ENCODE measurements at regions not wholly inside any gene's neighbourhood (a gene's known extent, or its start where the extent isn't known, plus 50 kb on each side); places are given as distances from the start of the nearest gene placed in this dataset.

- no peak for DNase-seq (ENCODE audit: low read depth in 2 of 2)
Measured at GRCh38 chr11:11756718-11757117, 85.1 kb upstream of the USP47 start.

DNA sequence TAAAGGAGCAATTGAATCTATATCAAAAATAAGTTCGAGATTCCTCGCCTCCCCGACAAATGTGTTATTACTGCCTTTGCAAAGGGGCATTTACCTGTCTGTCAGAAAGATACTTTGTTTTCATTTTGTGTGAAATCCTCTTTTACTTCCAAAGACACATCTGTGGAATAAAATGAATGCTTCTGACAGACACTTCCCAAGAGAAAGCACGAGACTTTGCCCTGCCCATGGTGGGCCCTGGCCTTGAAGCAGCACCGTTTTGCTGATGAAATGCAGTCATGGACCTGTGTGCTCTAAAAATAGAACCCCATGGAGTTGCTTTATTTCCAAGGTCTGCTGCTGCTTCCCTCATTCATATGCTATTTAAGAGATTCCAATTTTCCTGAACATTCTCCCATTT lies 85.9 kb upstream of the USP47 start:
- DNase-seq (ENCODE audit: low read depth in 2 of 2) = no peak

DNA sequence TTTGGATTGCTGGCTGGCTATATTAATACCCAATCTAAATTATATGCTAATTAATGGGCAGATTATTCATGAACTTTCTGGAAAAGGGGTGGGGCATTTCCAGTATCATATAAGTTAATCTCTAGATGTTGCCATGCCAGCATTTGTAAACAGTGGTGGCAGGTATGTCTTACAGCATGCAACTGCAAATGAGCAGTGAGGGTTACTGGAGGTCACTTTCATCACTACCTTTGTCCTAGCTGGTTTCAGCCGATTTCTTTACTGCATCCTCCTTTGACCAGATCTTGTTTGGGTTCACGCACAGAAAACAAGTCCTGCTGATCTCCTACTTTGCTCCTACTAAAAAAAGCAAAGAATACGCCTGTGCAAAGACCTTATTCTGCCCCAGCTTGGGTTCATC lies 89.1 kb upstream of the USP47 start:
- no peak for DNase-seq (ENCODE audit: low read depth in 2 of 2)

DNA sequence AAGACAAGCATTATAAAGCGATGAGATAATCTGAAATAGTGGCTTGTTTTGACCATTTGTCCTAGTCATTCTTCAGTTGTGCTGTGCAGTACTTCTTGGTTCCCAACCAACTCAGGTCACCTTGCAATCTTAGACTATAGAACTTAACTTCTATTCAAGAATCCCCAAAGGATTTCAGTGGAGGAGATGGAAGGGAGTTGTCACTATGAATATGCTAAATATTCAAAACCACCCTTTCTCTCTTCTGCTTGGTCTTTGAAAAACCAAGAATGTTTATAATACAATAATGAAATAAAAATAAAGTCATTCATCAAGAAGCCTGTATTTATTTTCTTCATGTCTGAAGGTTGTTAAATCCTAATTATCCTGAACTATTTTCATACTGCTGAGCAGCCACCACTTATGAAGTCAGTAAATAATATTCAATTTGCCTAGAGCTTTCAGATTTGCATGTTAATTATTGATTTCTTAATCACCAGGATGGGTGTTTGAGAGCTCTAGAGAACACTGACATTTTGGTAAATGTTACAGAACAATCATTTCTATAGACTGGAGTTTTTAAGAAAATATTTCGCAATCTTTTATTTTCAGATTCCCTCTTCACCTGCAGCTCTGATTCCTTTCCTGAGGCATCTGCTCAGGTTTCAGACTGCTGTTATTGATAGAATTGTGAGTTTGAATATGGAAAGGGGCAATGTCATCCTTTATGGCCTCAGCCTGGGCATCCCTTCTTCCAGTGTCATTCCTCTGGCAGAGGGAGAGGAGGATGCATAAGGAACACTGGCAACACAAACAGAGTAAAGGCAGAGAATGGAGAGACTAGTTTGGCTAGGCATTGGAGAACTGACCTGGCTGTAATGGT lies 91.5 kb upstream of the USP47 start:
- no peak for DNase-seq (ENCODE audit: low read depth in 2 of 2)

- no peak for DNase-seq (ENCODE audit: low read depth in 2 of 2)
Measured at GRCh38 chr11:11748706-11749365, 92.9 kb upstream of the USP47 start.

- DNase-seq (ENCODE audit: low read depth in 2 of 2) = no peak
Measured at GRCh38 chr11:11747570-11747969, 94.2 kb upstream of the USP47 start.

- no peak for DNase-seq (ENCODE audit: low read depth in 2 of 2)
Measured at GRCh38 chr11:11746449-11746848, 95.3 kb upstream of the USP47 start.

DNA sequence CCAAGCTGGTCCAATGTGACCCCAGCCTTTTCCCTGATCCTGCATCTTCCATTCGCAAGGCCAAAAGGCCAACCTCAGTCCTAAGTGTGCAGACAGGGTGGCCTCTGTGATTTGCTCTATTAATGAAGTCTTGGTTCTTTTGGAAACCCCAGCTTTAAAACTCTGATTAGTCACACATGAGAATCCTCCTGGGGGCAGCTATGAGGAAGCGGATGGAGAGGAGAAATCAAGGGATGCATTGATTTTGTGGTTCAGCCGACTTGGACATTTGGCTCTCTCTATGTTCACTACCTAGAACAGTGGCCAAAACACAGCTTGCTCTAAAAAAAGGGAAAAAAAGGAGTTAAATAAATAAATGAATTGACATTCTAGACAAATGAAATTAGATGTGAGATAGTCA lies 98.6 kb upstream of the USP47 start:
- DNase-seq (ENCODE audit: low read depth in 2 of 2) = no peak

DNA sequence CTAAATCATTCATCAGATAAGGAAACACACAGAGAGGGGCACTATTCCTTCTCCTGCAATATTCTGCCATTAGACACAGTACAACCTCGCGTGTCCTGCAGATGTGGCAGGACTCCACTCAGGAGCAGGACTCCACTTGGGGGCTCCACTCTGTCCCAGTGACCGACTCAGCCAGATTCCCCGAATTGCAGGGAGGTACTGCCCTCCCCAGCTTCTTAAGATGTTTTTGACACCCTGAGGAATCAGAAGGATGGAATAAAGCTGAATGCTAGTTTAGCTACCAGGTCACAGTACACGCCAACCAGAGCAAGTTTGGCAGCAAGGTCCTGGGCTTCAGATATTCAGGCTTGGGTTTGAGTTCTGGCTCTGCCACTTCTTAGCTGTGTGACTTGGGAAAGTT lies 99.3 kb upstream of the USP47 start:
- DNase-seq (ENCODE audit: low read depth in 2 of 2) = no peak

DNA sequence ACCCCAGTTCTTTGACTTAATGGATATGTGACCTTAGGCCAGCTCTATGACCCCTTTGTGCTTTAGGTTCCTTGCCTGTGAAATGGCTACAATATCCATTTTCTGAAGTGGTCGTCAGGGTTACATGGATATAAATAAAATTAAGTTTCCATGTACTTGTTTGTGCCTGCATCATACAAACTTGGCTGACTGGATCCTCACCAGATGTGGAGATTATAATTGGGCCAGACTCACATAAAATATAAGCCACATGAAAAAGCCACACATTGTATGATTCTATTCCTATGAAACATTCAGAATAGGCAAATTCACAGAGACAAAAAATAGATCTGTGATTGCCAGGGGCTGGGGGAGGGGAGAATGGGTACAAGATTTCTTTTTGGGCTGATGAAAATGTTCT lies 100.9 kb upstream of the USP47 start:
- DNase-seq (ENCODE audit: low read depth in 2 of 2) = no peak

DNA sequence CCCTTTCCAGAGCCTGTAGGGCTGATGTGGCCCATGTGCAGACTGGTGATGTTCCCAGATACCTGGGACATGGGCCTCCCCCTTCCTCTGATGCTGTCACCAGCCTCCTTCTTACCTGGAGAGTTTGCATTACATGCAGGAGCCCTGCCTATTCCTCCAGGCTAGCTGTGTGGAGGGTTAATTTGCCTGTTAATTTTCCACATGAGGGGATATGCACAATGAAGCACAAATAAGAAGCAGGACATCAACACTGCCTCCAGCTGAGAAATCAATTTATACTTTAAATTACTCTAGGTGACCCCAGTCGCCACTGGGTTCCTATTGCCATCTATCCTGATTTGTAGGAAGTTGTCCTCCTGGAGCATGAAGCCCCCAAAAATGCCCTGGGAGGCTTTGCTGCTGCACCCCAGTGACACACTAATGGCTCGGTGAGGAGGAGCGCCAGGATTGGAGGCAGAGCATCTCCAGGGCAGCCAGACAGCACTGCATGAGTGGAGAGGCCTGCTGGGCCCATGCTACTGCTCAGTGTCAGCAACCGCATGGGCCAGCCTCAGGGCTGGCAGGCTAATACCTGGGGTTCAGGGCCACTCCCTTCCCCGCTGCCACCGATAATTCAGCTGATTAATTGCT lies 101.6 kb upstream of the USP47 start:
- no peak for DNase-seq (ENCODE audit: low read depth in 2 of 2)

- DNase-seq (ENCODE audit: low read depth in 2 of 2) = no peak
Measured at GRCh38 chr11:11738370-11738769, 103.4 kb upstream of the USP47 start.

GRCh38 chr11:11735586-11735985 lies 106.2 kb upstream of the USP47 start:
- DNase-seq (ENCODE audit: low read depth in 2 of 2) = no peak

GRCh38 chr11:11733246-11733747 lies 108.5 kb upstream of the USP47 start:
- DNase-seq (ENCODE audit: low read depth in 2 of 2) = no peak

GRCh38 chr11:11732116-11732515 lies 109.7 kb upstream of the USP47 start:
- DNase-seq (ENCODE audit: low read depth in 2 of 2) = no peak

GRCh38 chr11:11731311-11732083 lies 109.7 kb upstream of the GALNT18 start:
- DNase-seq (ENCODE audit: low read depth in 2 of 2) = no peak

DNA sequence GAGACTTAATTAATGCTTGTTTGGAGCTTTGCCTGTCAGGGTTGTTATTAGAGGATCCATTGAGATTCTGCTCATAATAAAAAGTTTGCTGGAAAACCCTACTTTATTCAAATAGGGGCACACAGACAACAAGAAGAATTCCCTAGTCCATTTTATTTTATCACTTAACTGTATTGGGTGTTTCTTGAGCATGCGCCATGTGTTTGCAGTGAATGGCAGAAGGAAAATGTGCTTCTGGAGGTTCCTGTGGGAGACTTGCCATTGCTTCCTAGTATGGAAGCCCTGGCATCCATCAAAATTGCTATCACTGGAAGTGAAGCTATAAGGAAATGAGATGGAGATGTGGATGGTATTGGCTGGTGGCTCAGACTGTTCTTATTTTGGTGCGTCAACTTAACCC lies 106.6 kb upstream of the GALNT18 start:
- DNase-seq (ENCODE audit: low read depth in 2 of 2) = no peak

GRCh38 chr11:11725438-11725837 lies 103.6 kb upstream of the GALNT18 start:
- DNase-seq (ENCODE audit: low read depth in 2 of 2) = no peak

- no peak for DNase-seq (ENCODE audit: low read depth in 2 of 2)
Measured at GRCh38 chr11:11724994-11725393, 103.2 kb upstream of the GALNT18 start.

DNA sequence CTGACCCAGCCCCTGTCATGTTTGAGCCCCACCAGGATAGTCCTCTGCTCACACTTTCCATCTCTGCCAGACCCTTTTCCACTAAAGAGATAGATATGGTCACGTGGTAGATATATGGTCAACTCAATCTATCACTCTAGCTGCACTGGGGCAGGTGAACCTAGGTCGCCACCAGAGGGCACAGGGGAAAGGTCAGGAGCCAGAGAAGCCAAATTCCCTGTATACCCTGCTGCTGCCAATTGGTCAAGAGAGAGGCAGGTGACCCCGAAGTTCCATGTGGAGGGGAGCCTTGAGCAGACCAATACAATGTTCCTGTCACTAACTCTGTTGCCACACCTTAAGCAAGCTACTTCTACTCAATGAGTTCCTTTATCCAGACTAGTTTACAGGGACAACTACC lies 101.1 kb upstream of the GALNT18 start:
- no peak for DNase-seq (ENCODE audit: low read depth in 2 of 2)

GRCh38 chr11:11722246-11722645 lies 100.4 kb upstream of the GALNT18 start:
- DNase-seq (ENCODE audit: low read depth in 2 of 2) = no peak

DNA sequence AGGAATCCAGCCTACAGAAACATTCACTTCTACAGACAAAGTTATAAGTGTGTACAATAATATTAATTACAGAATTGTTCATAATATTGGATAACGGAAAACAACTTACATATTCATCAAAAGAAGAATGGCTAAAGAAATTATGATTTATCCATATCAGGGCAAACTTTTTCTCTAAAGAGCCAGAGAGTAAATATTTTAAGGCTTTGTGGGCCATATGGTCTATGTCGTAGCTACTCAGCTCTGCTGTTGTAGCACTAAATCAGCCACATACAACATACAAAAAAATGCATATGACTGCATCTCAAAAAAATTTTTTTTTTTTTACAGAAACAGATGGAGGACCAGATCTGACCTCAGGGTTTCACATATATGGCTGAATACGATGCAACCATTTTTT lies 96.7 kb upstream of the GALNT18 start:
- DNase-seq (ENCODE audit: low read depth in 2 of 2) = no peak
